Breast epithelium (tissue), 3 donors: ENCODE measurements at regions not wholly inside any gene's neighbourhood (a gene's known extent, or its start where the extent isn't known, plus 50 kb on each side); places are given as distances from the start of the nearest gene placed in this dataset.
"Not testable (repeated sequence)": the region's sequence is repeated elsewhere in the genome, so short reads cannot be mapped to it uniquely, and the experiment has no call there.

ENCODE experiments used
- CTCF ChIP-seq, 3 donors: fragments of 450-650 bp; IDR thresholded peaks; one replicate each; pipeline ENCODE4 v1.5.1; 2016 to 2017; ENCODE audit warnings: antibody characterized with exemption in 3 of 3, mild to moderate bottlenecking in 3 of 3, moderate library complexity in 3 of 3
- POLR2A ChIP-seq: fragments of 450-650 bp; IDR thresholded peaks from one replicate; pipeline ENCODE4 v1.6.1; 2016; ENCODE audit warnings: antibody characterized with exemption, mild to moderate bottlenecking, moderate library complexity
- POLR2AphosphoS5 ChIP-seq, 3 donors: sonication (generic); formaldehyde crosslinking; IDR thresholded peaks; one replicate each; pipeline ENCODE4 v1.6.1; 2017; ENCODE audit warnings: antibody characterized with exemption in 3 of 3

DNA sequence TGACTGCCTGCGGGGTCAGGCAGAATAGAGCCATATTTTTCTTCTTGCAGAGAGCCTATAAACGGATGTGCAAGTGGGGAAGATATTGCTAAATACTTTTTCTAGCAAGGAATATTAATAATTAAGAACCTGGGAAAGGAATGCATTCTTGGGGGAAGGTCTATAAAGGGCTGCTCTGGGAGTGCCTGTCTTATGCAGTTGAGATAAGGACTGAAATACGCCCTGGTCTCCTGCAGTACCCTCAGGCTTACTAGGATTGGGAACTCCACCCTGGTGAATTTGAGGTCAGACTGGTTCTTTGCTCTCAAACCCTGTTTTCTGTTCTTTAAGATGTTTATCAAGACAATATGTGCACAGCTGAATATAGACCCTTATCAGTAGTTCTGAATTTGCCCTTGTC is 152.5 kb upstream of the APOOL start:
- TF ChIP-seq CTCF (IDR thresholded peaks at IDR 0.05); POLR2A; POLR2AphosphoS5 (IDR thresholded peaks at IDR 0.05): not testable (repeated sequence)
